Gastroesophageal sphincter (tissue), 3 donors: ENCODE measurements at regions not wholly inside any gene's neighbourhood (a gene's known extent, or its start where the extent isn't known, plus 50 kb on each side); places are given as distances from the start of the nearest gene placed in this dataset.

Source experiments
- EP300 ChIP-seq: sonication (generic); formaldehyde crosslinking; IDR thresholded peaks from one replicate; pipeline ENCODE4 v1.6.1; 2017; ENCODE audit warnings: antibody characterized with exemption, mild to moderate bottlenecking
- POLR2AphosphoS5 ChIP-seq: sonication (generic); formaldehyde crosslinking; IDR thresholded peaks from one replicate; pipeline ENCODE4 v1.6.1; 2017; ENCODE audit warnings: antibody characterized with exemption
- TF ChIP-seq, protein P1 (sequence below), 4 experiments: fragments of 200-600 bp in 2 of 4; fragments of 450-650 bp in 2 of 4; sonication (generic) in 1 of 4; IDR thresholded peaks; one replicate each; pipeline ENCODE4 v1.5.1; 2017 to 2019; ENCODE audit warnings: antibody characterized with exemption in 4 of 4, mild to moderate bottlenecking in 2 of 4, moderate library complexity in 2 of 4

DNA sequence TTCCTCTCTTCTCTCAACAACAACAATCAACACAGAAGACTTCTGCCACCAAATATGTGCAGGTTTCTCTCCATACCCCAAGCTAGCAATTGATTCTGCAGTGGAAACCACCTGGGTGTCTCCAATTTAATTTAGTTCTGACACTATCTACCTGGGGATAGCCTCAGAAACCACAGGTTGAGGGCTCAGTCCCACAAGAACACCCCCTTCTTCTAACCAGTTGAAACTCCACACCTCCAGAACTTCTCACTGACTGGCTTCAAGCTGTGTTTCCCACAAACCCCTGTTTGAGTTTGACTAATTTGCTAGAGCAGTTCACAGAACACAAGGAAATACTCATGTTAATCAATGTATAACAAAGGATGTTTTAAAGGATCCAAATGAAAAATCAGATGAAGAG lies 52.5 kb upstream of the SPTLC3 start:
- no peak for TF ChIP-seq POLR2AphosphoS5
- TF ChIP-seq, protein P1, sequence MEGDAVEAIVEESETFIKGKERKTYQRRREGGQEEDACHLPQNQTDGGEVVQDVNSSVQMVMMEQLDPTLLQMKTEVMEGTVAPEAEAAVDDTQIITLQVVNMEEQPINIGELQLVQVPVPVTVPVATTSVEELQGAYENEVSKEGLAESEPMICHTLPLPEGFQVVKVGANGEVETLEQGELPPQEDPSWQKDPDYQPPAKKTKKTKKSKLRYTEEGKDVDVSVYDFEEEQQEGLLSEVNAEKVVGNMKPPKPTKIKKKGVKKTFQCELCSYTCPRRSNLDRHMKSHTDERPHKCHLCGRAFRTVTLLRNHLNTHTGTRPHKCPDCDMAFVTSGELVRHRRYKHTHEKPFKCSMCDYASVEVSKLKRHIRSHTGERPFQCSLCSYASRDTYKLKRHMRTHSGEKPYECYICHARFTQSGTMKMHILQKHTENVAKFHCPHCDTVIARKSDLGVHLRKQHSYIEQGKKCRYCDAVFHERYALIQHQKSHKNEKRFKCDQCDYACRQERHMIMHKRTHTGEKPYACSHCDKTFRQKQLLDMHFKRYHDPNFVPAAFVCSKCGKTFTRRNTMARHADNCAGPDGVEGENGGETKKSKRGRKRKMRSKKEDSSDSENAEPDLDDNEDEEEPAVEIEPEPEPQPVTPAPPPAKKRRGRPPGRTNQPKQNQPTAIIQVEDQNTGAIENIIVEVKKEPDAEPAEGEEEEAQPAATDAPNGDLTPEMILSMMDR (IDR thresholded peaks at IDR 0.05): no peak
- TF ChIP-seq EP300: no peak
